Fibroblast of mammary gland (primary cell): ENCODE measurements at regions not wholly inside any gene's neighbourhood (a gene's known extent, or its start where the extent isn't known, plus 50 kb on each side); places are given as distances from the start of the nearest gene placed in this dataset.

ENCODE experiments used
- DNase-seq: peaks from one replicate; pipeline ENCODE4 v3.0.0-alpha.2; 2010; ENCODE audit warnings: low read depth
- H3K4me3 ChIP-seq: 2 replicates; pipeline ENCODE4 v1.5.1; 2011; ENCODE audit warnings: low read depth, mild to moderate bottlenecking, low read length, moderate library complexity; ENCODE audit not compliant: control insufficient read depth
- CTCF ChIP-seq: conservative IDR thresholded peaks from 2 replicates; pipeline ENCODE4 v1.5.1; 2011; ENCODE audit warnings: low read depth, low read length, inconsistent platforms; ENCODE audit not compliant: control insufficient read depth, insufficient read depth

GRCh38 chr2:126753501-126754212 lies 97.7 kb downstream of the GYPC start:
- H3K4me3 ChIP-seq: no peak overlapping the region
- no peak for TF ChIP-seq CTCF
- DNase-seq: no peak

- DNase-seq: no peak
- H3K4me3 ChIP-seq: no peak overlapping the region
- no peak for TF ChIP-seq CTCF
Measured at GRCh38 chr2:126754240-126755004, 98.5 kb downstream of the GYPC start.

- no peak overlapping the region for H3K4me3 ChIP-seq
- DNase-seq: no peak
- no peak for TF ChIP-seq CTCF
Measured at GRCh38 chr2:126756125-126756524, 100.2 kb downstream of the GYPC start.

GRCh38 chr2:126761256-126761980 lies 105.5 kb downstream of the GYPC start:
- DNase-seq: no peak
- H3K4me3 ChIP-seq: no peak overlapping the region
- no peak for TF ChIP-seq CTCF

GRCh38 chr2:126761981-126762878 lies 106.3 kb downstream of the GYPC start:
- no peak for TF ChIP-seq CTCF
- DNase-seq: no peak
- H3K4me3 ChIP-seq: no peak overlapping the region
